KOPT-K1 (cell line): ENCODE measurements at regions not wholly inside any gene's neighbourhood (a gene's known extent, or its start where the extent isn't known, plus 50 kb on each side); places are given as distances from the start of the nearest gene placed in this dataset.

Source experiments
- H3K27ac ChIP-seq: fragments of 200-600 bp; sonication (generic); 2 replicates; pipeline ENCODE4 v1.5.1; 2016; ENCODE audit warnings: antibody characterized with exemption, mild to moderate bottlenecking, low read depth, low read length; ENCODE audit not compliant: poor library complexity, severe bottlenecking
- H3K36me3 ChIP-seq: fragments of 200-600 bp; sonication (generic); 2 replicates; pipeline ENCODE4 v1.5.1; 2017; ENCODE audit warnings: antibody characterized with exemption, mild to moderate bottlenecking, low read length, moderate library complexity; ENCODE audit not compliant: insufficient read depth
- H3K9me3 ChIP-seq: fragments of 200-600 bp; sonication (generic); 2 replicates; pipeline ENCODE4 v1.5.1; 2017; ENCODE audit warnings: antibody characterized with exemption, low read length, mild to moderate bottlenecking; ENCODE audit not compliant: insufficient read depth, poor library complexity, severe bottlenecking

- Histone ChIP-seq H3K36me3 (no peaks in the 10 kb centered on the region), H3K9me3 (no peaks in the 10 kb centered on the region), H3K27ac (no peak overlapping the region)
These were observed 826.1 kb downstream of the MRPL39 start for GRCh38 chr21:24781146-24781545.

GRCh38 chr21:24759348-24760075, 847.8 kb downstream of the MRPL39 start:
- H3K36me3 ChIP-seq = no peaks in the 10 kb centered on the region
- H3K27ac ChIP-seq = no peak overlapping the region
- H3K9me3 ChIP-seq = no peaks in the 10 kb centered on the region

- no peak overlapping the region for H3K27ac ChIP-seq
- H3K9me3 ChIP-seq = no peaks in the 10 kb centered on the region
- H3K36me3 ChIP-seq = no peaks in the 10 kb centered on the region
These were observed 869.2 kb downstream of the MRPL39 start for GRCh38 chr21:24738063-24738462.

GRCh38 chr21:24737296-24737850, 869.9 kb downstream of the MRPL39 start:
- no peaks in the 10 kb centered on the region for H3K36me3 ChIP-seq
- no peak overlapping the region for H3K27ac ChIP-seq
- H3K9me3 ChIP-seq = no peaks in the 10 kb centered on the region

- no peaks in the 10 kb centered on the region for H3K9me3 ChIP-seq
- H3K27ac ChIP-seq = no peak overlapping the region
- no peaks in the 10 kb centered on the region for H3K36me3 ChIP-seq
These were observed 876.6 kb downstream of the MRPL39 start for GRCh38 chr21:24730661-24731060.

- Histone ChIP-seq H3K27ac (no peak overlapping the region), H3K9me3 (no peaks in the 10 kb centered on the region), H3K36me3 (no peaks in the 10 kb centered on the region)
These were observed 877.7 kb downstream of the MRPL39 start for GRCh38 chr21:24729568-24729967.

- Histone ChIP-seq H3K27ac (no peak overlapping the region), H3K9me3 (no peaks in the 10 kb centered on the region), H3K36me3 (no peaks in the 10 kb centered on the region)
These were observed 879.4 kb downstream of the MRPL39 start for GRCh38 chr21:24727803-24728440.

- no peaks in the 10 kb centered on the region for H3K36me3 ChIP-seq
These were observed 890.9 kb downstream of the MRPL39 start for GRCh38 chr21:24716281-24716918.

GRCh38 chr21:24714646-24715200, 892.6 kb downstream of the MRPL39 start:
- H3K36me3 ChIP-seq = no peaks in the 10 kb centered on the region
- H3K9me3 ChIP-seq = no peaks in the 10 kb centered on the region
- no peak overlapping the region for H3K27ac ChIP-seq

More at GRCh38 chr21:24716281-24716918, 890.9 kb downstream of the MRPL39 start:
- Histone ChIP-seq H3K9me3 (no peaks in the 10 kb centered on the region), H3K27ac (no peak overlapping the region)

GRCh38 chr21:24705201-24705600, 902.1 kb downstream of the MRPL39 start:
- Histone ChIP-seq H3K27ac (no peak overlapping the region), H3K36me3 (no peaks in the 10 kb centered on the region)

GRCh38 chr21:24693779-24694178, 913.5 kb downstream of the MRPL39 start:
- no peak overlapping the region for H3K27ac ChIP-seq
- no peaks in the 10 kb centered on the region for H3K9me3 ChIP-seq
- no peaks in the 10 kb centered on the region for H3K36me3 ChIP-seq

More at GRCh38 chr21:24705201-24705600, 902.1 kb downstream of the MRPL39 start:
- H3K9me3 ChIP-seq = no peaks in the 10 kb centered on the region

- no peak overlapping the region for H3K27ac ChIP-seq
- H3K36me3 ChIP-seq = no peaks in the 10 kb centered on the region
- no peaks in the 10 kb centered on the region for H3K9me3 ChIP-seq
These were observed 925.8 kb downstream of the MRPL39 start for GRCh38 chr21:24681456-24681855.

GRCh38 chr21:24671901-24672300, 935.4 kb downstream of the MRPL39 start:
- Histone ChIP-seq H3K9me3 (no peaks in the 10 kb centered on the region), H3K27ac (no peak overlapping the region), H3K36me3 (no peaks in the 10 kb centered on the region)

- Histone ChIP-seq H3K9me3 (no peaks in the 10 kb centered on the region), H3K27ac (no peak overlapping the region), H3K36me3 (no peaks in the 10 kb centered on the region)
These were observed 948.4 kb downstream of the MRPL39 start for GRCh38 chr21:24658926-24659325.

GRCh38 chr21:24658026-24658425, 949.3 kb downstream of the MRPL39 start:
- no peak overlapping the region for H3K27ac ChIP-seq
- H3K9me3 ChIP-seq = no peaks in the 10 kb centered on the region
- H3K36me3 ChIP-seq = no peaks in the 10 kb centered on the region
